Glutamatergic neuron (in vitro differentiated cells): ENCODE measurements at regions not wholly inside any gene's neighbourhood (a gene's known extent, or its start where the extent isn't known, plus 50 kb on each side); places are given as distances from the start of the nearest gene placed in this dataset.

Source experiments
- DNase-seq: peaks from one replicate; pipeline ENCODE4 v3.0.0; 2022
- H3K27ac Mint-ChIP-seq: one replicate; pipeline ENCODE4 v1.8.0; 2020; ENCODE audit warnings: mild to moderate bottlenecking, mixed read lengths, inconsistent platforms; ENCODE audit not compliant: unreplicated experiment
- H3K27me3 Mint-ChIP-seq: one replicate; pipeline ENCODE4 v1.8.0; 2020; ENCODE audit warnings: mild to moderate bottlenecking, moderate library complexity, mixed read lengths, inconsistent platforms; ENCODE audit not compliant: unreplicated experiment
- H3K36me3 Mint-ChIP-seq: one replicate; pipeline ENCODE4 v1.8.0; 2020; ENCODE audit warnings: mild to moderate bottlenecking, mixed read lengths, inconsistent platforms; ENCODE audit not compliant: unreplicated experiment
- H3K4me1 Mint-ChIP-seq: one replicate; pipeline ENCODE4 v1.8.0; 2020; ENCODE audit warnings: mild to moderate bottlenecking, low read depth, mixed read lengths, inconsistent platforms; ENCODE audit not compliant: unreplicated experiment
- H3K4me3 Mint-ChIP-seq: one replicate; pipeline ENCODE4 v1.8.0; 2020; ENCODE audit warnings: mild to moderate bottlenecking, mixed read lengths, inconsistent platforms; ENCODE audit not compliant: unreplicated experiment
- H3K9me3 Mint-ChIP-seq: one replicate; pipeline ENCODE4 v1.8.0; 2020; ENCODE audit warnings: mild to moderate bottlenecking, moderate library complexity, mixed read lengths, inconsistent platforms; ENCODE audit not compliant: unreplicated experiment
- CTCF ChIP-seq: fragments of 200-600 bp; sonication (generic); IDR thresholded peaks from one replicate; pipeline ENCODE4 v1.5.0; 2021; ENCODE audit not compliant: partially characterized antibody, unreplicated experiment

DNA sequence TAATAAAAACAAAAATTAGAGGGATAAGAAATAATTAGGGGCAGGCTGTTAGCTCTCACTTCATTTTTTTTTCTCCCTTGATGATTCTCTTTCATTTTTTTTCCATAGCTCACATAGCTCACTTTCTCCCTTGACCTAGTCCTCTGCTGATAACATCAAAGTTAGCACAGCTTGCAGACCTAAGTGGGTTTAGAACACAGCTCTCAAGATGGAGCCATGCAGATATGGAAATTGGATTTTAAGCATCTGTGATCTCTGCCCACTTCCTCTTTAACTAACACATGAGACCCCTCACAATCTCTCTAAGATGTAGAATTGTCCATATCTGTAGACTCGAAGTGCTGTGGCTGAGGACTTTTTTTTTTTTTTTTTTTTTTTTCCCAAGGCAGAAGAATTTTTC, 257.1 kb downstream of the SOX4 start:
- no peak overlapping the region for H3K4me3 Mint-ChIP-seq
- H3K4me1 Mint-ChIP-seq: peaks cover 23% of the 10 kb centered on the region
- H3K36me3 Mint-ChIP-seq: peaks cover 11% of the 10 kb centered on the region
- H3K9me3 Mint-ChIP-seq: peaks cover 7% of the 10 kb centered on the region
- peaks cover 5% of the 10 kb centered on the region for H3K27me3 Mint-ChIP-seq
- no peak for DNase-seq
- no peak overlapping the region for H3K27ac Mint-ChIP-seq
- no peak for TF ChIP-seq CTCF

- Mint-ChIP-seq H3K4me3 (peak overlapping the region; percentile 28), H3K27ac (peak overlapping the region; percentile 57), H3K27me3 (peaks cover 2% of the 10 kb centered on the region), H3K36me3 (peaks cover 7% of the 10 kb centered on the region), H3K9me3 (peaks cover 10% of the 10 kb centered on the region), H3K4me1 (peaks cover 11% of the 10 kb centered on the region)
- no peak for TF ChIP-seq CTCF
- DNase-seq: no peak
Measured at GRCh38 chr6:21855811-21856455, 262.4 kb downstream of the SOX4 start.

DNA sequence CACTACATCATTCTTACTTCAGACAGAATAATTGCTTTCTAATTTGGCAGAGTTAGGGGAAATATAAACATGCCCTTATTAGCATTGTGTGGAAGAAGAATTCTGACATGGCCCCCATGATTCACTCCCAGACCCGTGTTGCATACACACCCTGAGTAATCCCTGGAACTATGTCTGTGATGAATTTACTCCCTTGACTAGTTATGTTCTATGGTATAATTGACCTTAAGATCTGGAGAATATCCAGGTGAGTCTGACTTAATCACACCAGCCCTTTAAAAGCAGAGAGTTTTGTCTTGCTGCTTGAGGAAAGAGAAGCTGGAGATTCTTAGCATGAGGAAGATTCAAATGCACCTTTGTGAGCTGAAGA, 262.9 kb downstream of the SOX4 start:
- Mint-ChIP-seq H3K36me3 (peaks cover 7% of the 10 kb centered on the region), H3K9me3 (peaks cover 10% of the 10 kb centered on the region), H3K27ac (peak overlapping the region; percentile 54), H3K4me1 (peaks cover 11% of the 10 kb centered on the region), H3K4me3 (no peak overlapping the region), H3K27me3 (peaks cover 2% of the 10 kb centered on the region)
- no peak for TF ChIP-seq CTCF
- DNase-seq: no peak

GRCh38 chr6:21856844-21857243, 263.3 kb downstream of the SOX4 start:
- TF ChIP-seq CTCF: no peak
- Mint-ChIP-seq H3K27ac (no peak overlapping the region), H3K9me3 (peaks cover 10% of the 10 kb centered on the region), H3K4me3 (no peak overlapping the region), H3K36me3 (peaks cover 7% of the 10 kb centered on the region), H3K4me1 (peaks cover 11% of the 10 kb centered on the region), H3K27me3 (peaks cover 2% of the 10 kb centered on the region)
- no peak for DNase-seq

- no peak overlapping the region for H3K27ac Mint-ChIP-seq
- H3K9me3 Mint-ChIP-seq: peaks cover 6% of the 10 kb centered on the region
- H3K4me3 Mint-ChIP-seq: no peak overlapping the region
- no peak for TF ChIP-seq CTCF
- H3K36me3 Mint-ChIP-seq: no peaks in the 10 kb centered on the region
- no peaks in the 10 kb centered on the region for H3K27me3 Mint-ChIP-seq
- H3K4me1 Mint-ChIP-seq: peaks cover 11% of the 10 kb centered on the region
- DNase-seq: no peak
Measured at GRCh38 chr6:21858076-21858475, 264.5 kb downstream of the SOX4 start.
